GM23248 (cell line): ENCODE measurements at regions not wholly inside any gene's neighbourhood (a gene's known extent, or its start where the extent isn't known, plus 50 kb on each side); places are given as distances from the start of the nearest gene placed in this dataset.

Experiments used
- EZH2 ChIP-seq: fragments of 200-600 bp; sonication (generic); IDR thresholded peaks from 2 replicates; pipeline ENCODE4 v1.6.1; 2018; ENCODE audit warnings: antibody characterized with exemption, mild to moderate bottlenecking; ENCODE audit not compliant: insufficient read depth, poor library complexity, severe bottlenecking
- EZH2phosphoT487 ChIP-seq: fragments of 200-600 bp; sonication (generic); IDR thresholded peaks from 2 replicates; pipeline ENCODE4 v1.6.1; 2018; ENCODE audit warnings: antibody characterized with exemption, moderate library complexity, mild to moderate bottlenecking, low read depth; ENCODE audit not compliant: insufficient read depth

GRCh38 chr9:29311221-29311620 lies 1737.9 kb upstream of the C9orf72 start:
- TF ChIP-seq EZH2 (no peak), EZH2phosphoT487 (no peak)
